Kidney epithelial cell (primary cell): ENCODE measurements at regions not wholly inside any gene's neighbourhood (a gene's known extent, or its start where the extent isn't known, plus 50 kb on each side); places are given as distances from the start of the nearest gene placed in this dataset.

Experiments used
- DNase-seq: peaks from one replicate; pipeline ENCODE4 v3.0.0-alpha.2; 2010; ENCODE audit warnings: low read depth
- H3K27me3 ChIP-seq: 2 replicates; pipeline ENCODE4 v1.6.0; 2011; ENCODE audit warnings: low read length; ENCODE audit not compliant: control insufficient read depth, insufficient read depth
- H3K36me3 ChIP-seq: 2 replicates; pipeline ENCODE4 v1.5.1; 2011; ENCODE audit warnings: low read length; ENCODE audit not compliant: control insufficient read depth, insufficient read depth
- H3K4me3 ChIP-seq: 2 replicates; pipeline ENCODE4 v1.5.1; 2011; ENCODE audit warnings: low read depth, mild to moderate bottlenecking, control low read depth, low read length
- TF ChIP-seq, protein P1 (sequence below): IDR thresholded peaks from 2 replicates; pipeline ENCODE4 v1.5.1; 2011; ENCODE audit warnings: mild to moderate bottlenecking, moderate library complexity, low read length, control low read depth, inconsistent platforms; ENCODE audit not compliant: insufficient read depth, poor library complexity, severe bottlenecking

DNA sequence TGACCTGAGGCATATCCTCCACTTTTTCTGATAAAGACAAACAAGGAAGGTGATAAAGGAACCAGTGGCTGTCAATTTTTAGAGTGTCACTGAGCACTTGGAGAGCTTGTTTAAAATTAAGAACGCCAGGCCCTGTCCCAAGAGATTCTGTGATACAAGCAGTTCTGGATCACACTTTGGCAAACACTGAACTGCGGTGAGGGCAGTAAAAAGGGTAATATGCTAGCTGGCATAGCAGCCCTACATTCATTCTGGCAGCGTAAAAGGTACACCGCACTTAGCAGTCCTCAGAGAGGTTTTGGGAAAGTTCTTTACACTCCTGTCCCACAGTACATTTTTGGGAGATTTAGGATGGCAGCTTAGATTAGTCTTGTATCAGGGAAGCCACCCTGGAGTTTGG, 101.3 kb upstream of the CCDC150 start:
- Histone ChIP-seq H3K4me3 (no peak overlapping the region), H3K36me3 (no peaks in the 10 kb centered on the region), H3K27me3 (no peaks in the 10 kb centered on the region)
- TF ChIP-seq, protein P1, sequence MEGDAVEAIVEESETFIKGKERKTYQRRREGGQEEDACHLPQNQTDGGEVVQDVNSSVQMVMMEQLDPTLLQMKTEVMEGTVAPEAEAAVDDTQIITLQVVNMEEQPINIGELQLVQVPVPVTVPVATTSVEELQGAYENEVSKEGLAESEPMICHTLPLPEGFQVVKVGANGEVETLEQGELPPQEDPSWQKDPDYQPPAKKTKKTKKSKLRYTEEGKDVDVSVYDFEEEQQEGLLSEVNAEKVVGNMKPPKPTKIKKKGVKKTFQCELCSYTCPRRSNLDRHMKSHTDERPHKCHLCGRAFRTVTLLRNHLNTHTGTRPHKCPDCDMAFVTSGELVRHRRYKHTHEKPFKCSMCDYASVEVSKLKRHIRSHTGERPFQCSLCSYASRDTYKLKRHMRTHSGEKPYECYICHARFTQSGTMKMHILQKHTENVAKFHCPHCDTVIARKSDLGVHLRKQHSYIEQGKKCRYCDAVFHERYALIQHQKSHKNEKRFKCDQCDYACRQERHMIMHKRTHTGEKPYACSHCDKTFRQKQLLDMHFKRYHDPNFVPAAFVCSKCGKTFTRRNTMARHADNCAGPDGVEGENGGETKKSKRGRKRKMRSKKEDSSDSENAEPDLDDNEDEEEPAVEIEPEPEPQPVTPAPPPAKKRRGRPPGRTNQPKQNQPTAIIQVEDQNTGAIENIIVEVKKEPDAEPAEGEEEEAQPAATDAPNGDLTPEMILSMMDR = no peak
- no peak for DNase-seq

DNA sequence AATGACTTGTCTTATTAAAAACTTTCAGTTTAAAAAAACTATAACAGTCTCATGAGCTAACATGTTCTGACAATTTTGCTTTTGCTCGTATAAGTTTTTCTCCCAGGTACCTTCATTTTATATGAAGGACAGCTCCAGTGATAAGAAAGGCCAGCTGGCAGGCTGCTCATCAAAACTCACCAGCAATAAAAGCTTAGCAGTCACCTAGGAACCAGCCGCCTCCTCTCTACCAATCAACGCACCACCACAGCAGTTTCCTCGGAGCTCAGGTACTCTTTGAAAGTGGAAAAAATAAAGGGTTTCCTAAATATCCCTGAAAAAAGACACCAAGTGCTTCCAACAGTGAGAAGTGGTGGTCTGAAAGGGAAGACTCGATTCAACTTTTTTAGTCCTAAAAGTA, 100.9 kb upstream of the CCDC150 start:
- TF ChIP-seq, protein P1 = no peak
- no peak for DNase-seq
- Histone ChIP-seq H3K4me3 (no peak overlapping the region), H3K27me3 (no peaks in the 10 kb centered on the region), H3K36me3 (no peaks in the 10 kb centered on the region)

DNA sequence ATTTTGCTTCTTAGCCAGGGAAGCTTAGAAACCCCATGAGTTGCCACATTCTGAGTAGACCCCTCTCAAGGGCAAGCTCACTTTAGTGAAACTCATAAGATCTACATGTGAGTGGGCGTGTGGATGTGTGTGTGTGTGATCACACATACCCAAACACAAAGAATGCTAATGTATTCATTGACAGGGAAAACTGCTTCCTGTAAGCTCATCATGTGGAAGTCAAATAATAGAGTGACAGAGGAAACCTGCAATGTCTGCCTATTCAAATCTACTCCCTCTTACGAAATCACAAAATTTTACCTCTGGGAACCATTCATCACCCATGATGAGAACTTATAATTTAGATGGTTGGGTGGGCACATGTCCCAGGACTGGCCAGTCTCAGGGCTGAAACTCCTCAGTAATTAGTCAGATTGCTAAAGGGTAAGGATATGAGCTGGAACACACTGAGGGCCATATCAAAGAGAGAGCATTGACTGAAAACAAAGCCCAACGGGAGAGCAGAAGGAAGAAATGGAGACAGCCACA, 94.5 kb upstream of the CCDC150 start:
- Histone ChIP-seq H3K27me3 (no peaks in the 10 kb centered on the region), H3K4me3 (no peak overlapping the region), H3K36me3 (no peaks in the 10 kb centered on the region)
- TF ChIP-seq, protein P1 = no peak
- DNase-seq = no peak

DNA sequence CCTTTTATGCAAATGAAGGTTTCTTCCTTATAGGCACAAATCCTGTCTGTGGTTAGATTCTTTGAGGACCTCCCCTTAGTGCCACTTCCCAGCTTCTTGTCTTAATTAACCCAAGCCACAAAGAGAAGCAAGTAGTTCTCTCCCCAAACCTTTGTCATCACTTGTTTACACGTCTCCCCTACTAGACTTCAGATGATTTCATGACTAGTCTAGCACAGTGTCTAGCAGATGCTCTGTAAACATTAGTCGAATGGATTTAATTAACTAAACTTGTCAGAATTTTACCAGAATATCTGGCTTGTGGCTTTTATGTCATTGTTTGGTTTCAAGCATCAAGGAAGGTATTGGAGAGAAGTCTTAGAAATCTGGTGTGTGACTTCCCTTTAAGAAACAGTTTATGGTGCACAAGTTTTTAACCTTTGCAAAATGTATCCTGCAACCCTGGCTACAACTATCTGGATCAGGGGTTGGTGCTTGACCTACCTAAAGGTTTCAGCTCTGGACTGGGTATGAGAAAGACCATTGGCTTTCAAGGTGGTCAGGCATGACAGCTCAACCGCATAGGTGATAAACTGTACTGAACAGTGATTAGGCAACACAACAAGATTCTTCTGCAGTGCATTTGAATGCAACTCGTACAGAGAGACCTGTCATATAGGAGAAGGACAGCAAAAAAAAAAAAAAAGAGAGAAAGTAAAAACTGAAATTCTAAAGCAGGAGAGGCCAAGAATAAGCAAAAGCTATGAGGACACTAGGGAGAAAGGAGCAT, 93.2 kb upstream of the CCDC150 start:
- TF ChIP-seq, protein P1 = no peak
- H3K27me3 ChIP-seq = no peaks in the 10 kb centered on the region
- no peak overlapping the region for H3K4me3 ChIP-seq
- no peaks in the 10 kb centered on the region for H3K36me3 ChIP-seq
- DNase-seq = no peak

DNA sequence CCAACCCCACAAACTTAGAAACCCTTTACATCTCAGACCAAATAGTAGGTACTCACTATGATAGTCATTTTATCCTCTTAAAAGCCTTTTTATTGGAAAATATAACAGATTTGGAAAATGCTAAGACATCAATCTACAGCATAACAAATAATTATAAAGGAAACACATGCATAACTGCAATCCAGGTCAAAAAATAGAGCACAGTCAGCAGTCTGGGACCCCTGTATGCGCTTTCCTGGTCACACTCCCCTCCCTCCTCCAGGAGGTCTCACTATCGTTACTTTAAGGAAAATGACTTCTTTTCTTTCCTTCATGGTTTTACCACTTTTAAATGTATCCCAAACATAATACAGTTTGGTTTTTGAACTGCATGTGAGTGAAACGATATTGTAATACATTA, 90.5 kb upstream of the CCDC150 start:
- H3K27me3 ChIP-seq = no peaks in the 10 kb centered on the region
- H3K4me3 ChIP-seq = no peak overlapping the region
- TF ChIP-seq, protein P1 = no peak
- no peaks in the 10 kb centered on the region for H3K36me3 ChIP-seq
- no peak for DNase-seq

DNA sequence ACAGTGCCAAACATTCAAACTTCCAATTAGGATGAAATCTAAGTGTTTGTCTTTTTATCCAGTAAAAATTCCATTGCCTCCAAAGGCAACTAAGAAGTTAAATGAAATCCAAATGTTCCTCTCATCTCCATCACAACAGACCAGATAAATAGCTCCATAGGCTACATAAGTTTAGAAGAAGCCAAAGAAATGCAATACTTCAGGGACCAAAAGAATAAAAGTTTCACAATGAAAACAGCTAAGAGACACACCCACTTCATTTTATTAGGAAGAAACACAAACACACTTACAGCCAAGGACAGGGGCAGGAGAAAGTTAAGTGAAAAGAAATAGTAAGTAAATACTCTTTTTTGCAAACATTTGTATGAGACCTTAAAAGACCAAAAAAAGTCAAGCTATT, 88.5 kb upstream of the CCDC150 start:
- Histone ChIP-seq H3K36me3 (no peaks in the 10 kb centered on the region), H3K27me3 (no peaks in the 10 kb centered on the region), H3K4me3 (no peak overlapping the region)
- no peak for DNase-seq
- TF ChIP-seq, protein P1 = no peak
